SU-DHL-6 (cell line): ENCODE measurements at regions not wholly inside any gene's neighbourhood (a gene's known extent, or its start where the extent isn't known, plus 50 kb on each side); places are given as distances from the start of the nearest gene placed in this dataset.

Experiments used
- H2AFZ ChIP-seq: fragments of 200-600 bp; sonication (generic); 2 replicates; pipeline ENCODE4 v1.6.1; 2014; ENCODE audit warnings: low read depth, mild to moderate bottlenecking, moderate library complexity, mixed read lengths, antibody characterized with exemption, low read length; ENCODE audit not compliant: severe bottlenecking
- H3F3A ChIP-seq: fragments of 200-600 bp; shearing (Covaris generic); 2 replicates; pipeline ENCODE4 v1.6.0; 2016; ENCODE audit warnings: antibody characterized with exemption, mild to moderate bottlenecking; ENCODE audit not compliant: insufficient read depth
- H3K27ac ChIP-seq: fragments of 200-600 bp; sonication (generic); 2 replicates; pipeline ENCODE4 v1.5.1; 2016; ENCODE audit warnings: low read depth, mild to moderate bottlenecking, low read length, moderate library complexity, mixed read lengths
- H3K27me3 ChIP-seq: fragments of 200-600 bp; sonication (generic), shearing (Covaris generic); 2 replicates; pipeline ENCODE4 v1.6.0; 2014; ENCODE audit warnings: mild to moderate bottlenecking, low read length
- H3K36me3 ChIP-seq: fragments of 200-600 bp; sonication (generic); 2 replicates; pipeline ENCODE4 v1.6.1; 2014; ENCODE audit warnings: mild to moderate bottlenecking, low read length, mixed read lengths
- H3K4me2 ChIP-seq: fragments of 300-600, 200-600 bp; shearing (Covaris generic), sonication (generic); 2 replicates; pipeline ENCODE4 v1.6.0; 2014; ENCODE audit warnings: low read length, low read depth, mild to moderate bottlenecking; ENCODE audit not compliant: poor library complexity, severe bottlenecking
- H3K4me3 ChIP-seq: fragments of 200-600 bp; sonication (generic); 2 replicates; pipeline ENCODE4 v1.5.1; 2014; ENCODE audit warnings: antibody characterized with exemption, low read length, mild to moderate bottlenecking, mixed read lengths; ENCODE audit not compliant: insufficient read depth, poor library complexity, severe bottlenecking
- H3K79me2 ChIP-seq: fragments of 200-600 bp; sonication (generic); 2 replicates; pipeline ENCODE4 v1.6.1; 2014; ENCODE audit warnings: mild to moderate bottlenecking, low read length, moderate library complexity; ENCODE audit not compliant: insufficient read depth
- H3K9ac ChIP-seq: fragments of 200-600 bp; sonication (generic); 2 replicates; pipeline ENCODE4 v1.7.0; 2014; ENCODE audit warnings: mild to moderate bottlenecking, low read length
- H3K9me2 ChIP-seq: fragments of 200-600 bp; sonication (generic); replicated peaks from 2 replicates; pipeline ENCODE4 v1.6.1; 2014; ENCODE audit warnings: low read length; ENCODE audit not compliant: insufficient read depth
- H3K9me3 ChIP-seq: fragments of 200-600 bp; sonication (generic); 2 replicates; pipeline ENCODE4 v1.6.1; 2014; ENCODE audit warnings: low read length, mixed read lengths; ENCODE audit not compliant: insufficient read depth
- H4K20me1 ChIP-seq: fragments of 200-600 bp; sonication (generic); 2 replicates; pipeline ENCODE4 v1.6.1; 2014; ENCODE audit warnings: low read depth, mild to moderate bottlenecking, antibody characterized with exemption, low read length, moderate library complexity, mixed read lengths
- CTCF ChIP-seq: fragments of 200-600 bp; sonication (generic); IDR thresholded peaks from one replicate; pipeline ENCODE4 v1.5.1; 2017; ENCODE audit warnings: antibody characterized with exemption, mild to moderate bottlenecking, low read length, moderate library complexity; ENCODE audit not compliant: insufficient read depth, poor library complexity, severe bottlenecking
- EZH2phosphoT487 ChIP-seq: fragments of 200-600 bp; sonication (generic), shearing (Covaris generic); conservative IDR thresholded peaks from 2 replicates; pipeline ENCODE4 v1.6.1; 2018; ENCODE audit warnings: mild to moderate bottlenecking, antibody characterized with exemption, low read length, moderate library complexity, mixed read lengths

DNA sequence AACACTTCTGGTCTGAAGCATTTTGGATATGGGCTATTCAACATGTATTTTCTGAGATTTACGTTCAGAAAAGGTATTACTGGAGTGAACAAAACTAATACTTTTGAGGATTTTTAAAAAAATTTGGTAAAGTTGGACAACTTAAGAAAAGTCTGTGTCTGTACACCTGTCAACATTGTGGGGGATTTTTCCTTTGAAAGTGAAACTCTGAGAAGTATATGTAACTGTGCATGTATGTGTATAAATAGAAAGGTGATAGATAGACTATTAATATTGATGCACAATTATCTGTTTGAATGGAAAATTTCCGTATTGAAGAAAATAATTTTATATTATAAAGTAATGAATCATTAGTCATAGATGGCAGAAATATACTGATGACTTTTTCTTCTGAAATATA, 312.8 kb upstream of the MDGA2 start:
- Histone ChIP-seq H3K27ac (no peak overlapping the region), H4K20me1 (no peaks in the 10 kb centered on the region), H3K4me3 (no peak overlapping the region), H2AFZ (peak overlapping the region; percentile 0), H3K36me3 (no peaks in the 10 kb centered on the region), H3K9ac (no peak overlapping the region), H3K9me2 (no peaks in the 10 kb centered on the region), H3K27me3 (no peaks in the 10 kb centered on the region), H3K9me3 (no peaks in the 10 kb centered on the region), H3K4me2 (no peak overlapping the region), H3K79me2 (no peaks in the 10 kb centered on the region), H3F3A (no peaks in the 10 kb centered on the region)
- TF ChIP-seq EZH2phosphoT487 = no peak
- no peak for TF ChIP-seq CTCF

- Histone ChIP-seq H3K79me2 (no peaks in the 10 kb centered on the region), H3K4me3 (no peak overlapping the region), H3K9ac (no peak overlapping the region), H3K9me3 (no peaks in the 10 kb centered on the region), H4K20me1 (no peaks in the 10 kb centered on the region), H3K9me2 (no peaks in the 10 kb centered on the region), H3K4me2 (no peak overlapping the region), H3K27me3 (no peaks in the 10 kb centered on the region), H3F3A (no peaks in the 10 kb centered on the region), H3K27ac (no peak overlapping the region), H3K36me3 (no peaks in the 10 kb centered on the region), H2AFZ (no peak overlapping the region)
- TF ChIP-seq CTCF (no peak), EZH2phosphoT487 (no peak)
Measured at GRCh38 chr14:47978871-47979270, 303.5 kb upstream of the MDGA2 start.

DNA sequence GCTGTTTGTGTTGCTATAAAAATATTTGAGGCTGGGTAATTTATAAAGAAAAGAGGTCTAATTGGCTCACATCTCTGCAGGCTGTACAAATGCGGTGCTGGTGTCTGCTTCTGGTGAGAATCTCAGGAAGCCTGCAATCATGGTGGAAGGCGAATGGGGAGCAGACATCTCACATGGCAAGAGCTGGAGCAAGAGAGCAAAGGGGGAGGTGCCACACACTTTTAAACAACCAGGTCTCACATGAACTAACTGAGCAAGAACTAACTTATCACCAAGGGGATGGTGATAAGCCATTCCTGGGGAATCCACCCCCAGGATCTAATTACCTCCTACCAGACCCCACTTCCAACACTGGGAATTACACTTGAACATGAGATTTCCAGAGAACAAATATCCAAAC, 300.7 kb upstream of the MDGA2 start:
- H3K9me2 ChIP-seq = no peaks in the 10 kb centered on the region
- H3K36me3 ChIP-seq = no peaks in the 10 kb centered on the region
- H3K4me3 ChIP-seq = no peak overlapping the region
- no peak for TF ChIP-seq CTCF
- TF ChIP-seq EZH2phosphoT487 = no peak
- H4K20me1 ChIP-seq = no peaks in the 10 kb centered on the region
- no peaks in the 10 kb centered on the region for H3K27me3 ChIP-seq
- no peaks in the 10 kb centered on the region for H3F3A ChIP-seq
- no peak overlapping the region for H3K27ac ChIP-seq
- H2AFZ ChIP-seq = no peak overlapping the region
- no peaks in the 10 kb centered on the region for H3K79me2 ChIP-seq
- H3K4me2 ChIP-seq = no peak overlapping the region
- no peaks in the 10 kb centered on the region for H3K9me3 ChIP-seq
- no peak overlapping the region for H3K9ac ChIP-seq
